HUES6 (cell line): ENCODE measurements at regions not wholly inside any gene's neighbourhood (a gene's known extent, or its start where the extent isn't known, plus 50 kb on each side); places are given as distances from the start of the nearest gene placed in this dataset.

ENCODE experiments used
- H3K27ac ChIP-seq: 2 replicates; pipeline ENCODE4 v1.7.0; 2013; ENCODE audit warnings: low read depth, mild to moderate bottlenecking, low read length, inconsistent platforms
- H3K27me3 ChIP-seq: 2 replicates; pipeline ENCODE4 v1.6.1; 2013; ENCODE audit warnings: low read length; ENCODE audit not compliant: control insufficient read depth, insufficient read depth
- H3K36me3 ChIP-seq: 2 replicates; pipeline ENCODE4 v1.6.1; 2013; ENCODE audit warnings: low read length; ENCODE audit not compliant: control insufficient read depth, insufficient read depth
- H3K4me1 ChIP-seq: 2 replicates; pipeline ENCODE4 v1.6.1; 2013; ENCODE audit warnings: low read length; ENCODE audit not compliant: control insufficient read depth, insufficient read depth
- H3K4me3 ChIP-seq: 2 replicates; pipeline ENCODE4 v1.5.1; 2013; ENCODE audit warnings: low read depth, low read length
- H3K9ac ChIP-seq: one replicate; pipeline ENCODE4 v1.6.1; 2013; ENCODE audit warnings: mild to moderate bottlenecking, low read length
- H3K9me3 ChIP-seq: 2 replicates; pipeline ENCODE4 v1.6.1; 2013; ENCODE audit warnings: low read depth, low read length; ENCODE audit not compliant: control insufficient read depth, insufficient read depth

- Histone ChIP-seq H3K4me1 (no peaks in the 10 kb centered on the region), H3K36me3 (no peaks in the 10 kb centered on the region), H3K4me3 (no peak overlapping the region), H3K27me3 (no peaks in the 10 kb centered on the region), H3K9ac (no peak overlapping the region), H3K9me3 (peaks cover 4% of the 10 kb centered on the region; the same call in 1 of the 2 replicates), H3K27ac (no peak overlapping the region)
Observed at GRCh38 chr6:756224-756623, 63.3 kb upstream of the EXOC2 start.

- H3K27ac ChIP-seq = no peak overlapping the region
- H3K36me3 ChIP-seq = no peaks in the 10 kb centered on the region
- H3K4me3 ChIP-seq = no peak overlapping the region
- H3K4me1 ChIP-seq = no peaks in the 10 kb centered on the region
- no peak overlapping the region for H3K9ac ChIP-seq
- peaks cover 4% of the 10 kb centered on the region; the same call in 1 of the 2 replicates for H3K9me3 ChIP-seq
- H3K27me3 ChIP-seq = no peaks in the 10 kb centered on the region
Observed at GRCh38 chr6:754202-754601, 61.3 kb upstream of the EXOC2 start.

GRCh38 chr6:753486-753885 lies 60.5 kb upstream of the EXOC2 start:
- Histone ChIP-seq H3K27me3 (no peaks in the 10 kb centered on the region), H3K9me3 (peaks cover 4% of the 10 kb centered on the region; the same call in 1 of the 2 replicates), H3K27ac (no peak overlapping the region), H3K4me3 (no peak overlapping the region), H3K36me3 (no peaks in the 10 kb centered on the region), H3K4me1 (no peaks in the 10 kb centered on the region), H3K9ac (no peak overlapping the region)

- no peaks in the 10 kb centered on the region for H3K36me3 ChIP-seq
- H3K27ac ChIP-seq = no peak overlapping the region
- H3K27me3 ChIP-seq = no peaks in the 10 kb centered on the region
- H3K9me3 ChIP-seq = peaks cover 4% of the 10 kb centered on the region; the same call in 1 of the 2 replicates
- no peak overlapping the region for H3K9ac ChIP-seq
- no peaks in the 10 kb centered on the region for H3K4me1 ChIP-seq
- H3K4me3 ChIP-seq = no peak overlapping the region
Observed at GRCh38 chr6:752438-752837, 59.5 kb upstream of the EXOC2 start.

- H3K27ac ChIP-seq = no peak overlapping the region
- H3K4me3 ChIP-seq = no peak overlapping the region
- H3K9me3 ChIP-seq = no peaks in the 10 kb centered on the region
- no peaks in the 10 kb centered on the region for H3K36me3 ChIP-seq
- H3K27me3 ChIP-seq = no peaks in the 10 kb centered on the region
- no peak overlapping the region for H3K9ac ChIP-seq
- H3K4me1 ChIP-seq = no peaks in the 10 kb centered on the region
Observed at GRCh38 chr6:751765-752164, 58.8 kb upstream of the EXOC2 start.

GRCh38 chr6:747921-748320 lies 55.0 kb upstream of the EXOC2 start:
- Histone ChIP-seq H3K9ac (no peak overlapping the region), H3K4me1 (no peaks in the 10 kb centered on the region), H3K4me3 (no peak overlapping the region), H3K36me3 (no peaks in the 10 kb centered on the region), H3K27me3 (no peaks in the 10 kb centered on the region), H3K27ac (no peak overlapping the region), H3K9me3 (no peaks in the 10 kb centered on the region)

- no peaks in the 10 kb centered on the region for H3K9me3 ChIP-seq
- H3K27me3 ChIP-seq = no peaks in the 10 kb centered on the region
- H3K9ac ChIP-seq = no peak overlapping the region
- no peaks in the 10 kb centered on the region for H3K4me1 ChIP-seq
- H3K27ac ChIP-seq = no peak overlapping the region
- H3K4me3 ChIP-seq = no peak overlapping the region
- no peaks in the 10 kb centered on the region for H3K36me3 ChIP-seq
Observed at GRCh38 chr6:747028-747427, 54.1 kb upstream of the EXOC2 start.

- Histone ChIP-seq H3K27me3 (no peaks in the 10 kb centered on the region), H3K9ac (no peak overlapping the region), H3K4me1 (no peaks in the 10 kb centered on the region), H3K36me3 (no peaks in the 10 kb centered on the region), H3K9me3 (no peaks in the 10 kb centered on the region), H3K4me3 (no peak overlapping the region), H3K27ac (no peak overlapping the region)
Observed at GRCh38 chr6:744666-745353, 51.9 kb upstream of the EXOC2 start.

- H3K4me3 ChIP-seq = no peak overlapping the region
- no peaks in the 10 kb centered on the region for H3K36me3 ChIP-seq
- H3K9me3 ChIP-seq = no peaks in the 10 kb centered on the region
- H3K27ac ChIP-seq = no peak overlapping the region
- no peaks in the 10 kb centered on the region for H3K27me3 ChIP-seq
- no peak overlapping the region for H3K9ac ChIP-seq
- no peaks in the 10 kb centered on the region for H3K4me1 ChIP-seq
Observed at GRCh38 chr6:743320-744096, 50.6 kb upstream of the EXOC2 start.
